Panc1 (cell line): ENCODE measurements at regions not wholly inside any gene's neighbourhood (a gene's known extent, or its start where the extent isn't known, plus 50 kb on each side); places are given as distances from the start of the nearest gene placed in this dataset.

Source experiments
- ATAC-seq: fragments of 200-7000 bp; cut with Tn5 transposase; 2 replicates; pipeline ENCODE4 v1.9.1; 2020; ENCODE audit warnings: mild to moderate bottlenecking, moderate library complexity
- BruUV-seq: library from RNA; stranded (reverse); fragments of 400-500 nt; replicated peaks from 2 replicates; lab custom pipeline; 2021; lab: Mats Ljungman, UMichigan
- CTCF ChIA-PET: fragments of 300-600 bp; sonication (Branson Sonifier 250); formaldehyde crosslinking; loops from one replicate; lab custom pipeline; 2022; ENCODE audit warnings: antibody characterized with exemption; lab: Charles Lee
- POLR2A ChIA-PET: fragments of 300-600 bp; sonication (Branson Sonifier 250); formaldehyde crosslinking; loops from one replicate; lab custom pipeline; 2022; ENCODE audit warnings: antibody characterized with exemption; lab: Charles Lee
- DNase-seq: peaks from one replicate; pipeline ENCODE4 v3.0.0-alpha.2; 2010; ENCODE audit warnings: low read depth, low spot score
- H3K27ac ChIP-seq: 2 replicates; pipeline ENCODE4 v1.5.1; 2011; ENCODE audit warnings: mild to moderate bottlenecking, low read length, inconsistent platforms
- H3K27me3 ChIP-seq: fragments of 200-500 bp; sonication (Bioruptor generic); 2 replicates; pipeline ENCODE4 v1.6.0; 2014; ENCODE audit warnings: low read length, inconsistent platforms; ENCODE audit not compliant: control insufficient read depth, insufficient read depth
- H3K36me3 ChIP-seq: fragments of 200-500 bp; sonication (Bioruptor generic); 2 replicates; pipeline ENCODE4 v1.5.1; 2014; ENCODE audit warnings: inconsistent platforms, mild to moderate bottlenecking, low read length, moderate library complexity; ENCODE audit not compliant: control insufficient read depth, insufficient read depth
- H3K4me1 ChIP-seq: 2 replicates; pipeline ENCODE4 v1.5.1; 2011; ENCODE audit warnings: inconsistent platforms, mild to moderate bottlenecking, low read length, moderate library complexity; ENCODE audit not compliant: control insufficient read depth, insufficient read depth
- H3K4me3 ChIP-seq, 2 experiments: 2 replicates each; pipeline ENCODE4 v1.5.1; 2011 to 2012; ENCODE audit warnings: low read depth in 2 of 2, low read length in 2 of 2, mild to moderate bottlenecking in 2 of 2, inconsistent platforms in 1 of 2, moderate library complexity in 1 of 2
- H3K9me3 ChIP-seq: fragments of 200-500 bp; sonication (Bioruptor generic); 2 replicates; pipeline ENCODE4 v1.5.1; 2014; ENCODE audit warnings: low read depth, mild to moderate bottlenecking, inconsistent platforms, low read length, moderate library complexity; ENCODE audit not compliant: control insufficient read depth, insufficient read depth
- CTCF ChIP-seq: fragments of 450-650 bp; IDR thresholded peaks from 2 replicates; pipeline ENCODE4 v1.5.1; 2017; ENCODE audit warnings: mild to moderate bottlenecking
- POLR2AphosphoS5 ChIP-seq: IDR thresholded peaks from 2 replicates; pipeline ENCODE4 v1.6.1; 2012; ENCODE audit warnings: mild to moderate bottlenecking, low read depth, low read length, moderate library complexity
- REST ChIP-seq, 2 experiments: IDR thresholded peaks; 2 replicates each; pipeline ENCODE4 v1.6.1; 2011 to 2012; ENCODE audit warnings: low read depth in 2 of 2, control low read depth in 1 of 2, low read length in 1 of 2, mild to moderate bottlenecking in 1 of 2, moderate library complexity in 1 of 2; ENCODE audit not compliant: insufficient read depth in 1 of 2
- SIN3A ChIP-seq: IDR thresholded peaks from 2 replicates; pipeline ENCODE4 v1.6.1; 2012; ENCODE audit warnings: low read depth, mild to moderate bottlenecking, low read length, moderate library complexity, borderline replicate concordance; ENCODE audit not compliant: insufficient read depth
- TCF7L2 ChIP-seq: IDR thresholded peaks from 2 replicates; pipeline ENCODE4 v1.6.1; 2011; ENCODE audit warnings: mild to moderate bottlenecking, low read depth, low read length, inconsistent platforms
- in situ Hi-C: cut with HindIII; loops from 2 replicates; pipeline ENCODE4 v1.10.0; 2016; ENCODE audit warnings: low sequenced_read_pairs, low pct_unique_long_range_greater_than_20kb
- intact Hi-C: fragments of 100-400 bp; cut with micrococcal nuclease; formaldehyde crosslinking; loops from one replicate; pipeline ENCODE4 v1.10.0; 2022; ENCODE audit not compliant: unreplicated experiment

- POLR2A ChIA-PET, result no interaction called here
- H3K4me1 ChIP-seq, result no peaks in the 10 kb centered on the region
- H3K9me3 ChIP-seq, result no peaks in the 10 kb centered on the region
- intact Hi-C loops, result no loop called here
- H3K4me3 ChIP-seq, result no peak overlapping the region
- no peaks in the 10 kb centered on the region for H3K36me3 ChIP-seq
- DNase-seq (no peak), ATAC-seq (no peak)
- no peak for TF ChIP-seq REST (IDR thresholded peaks at IDR 0.05; ENCODE audit: insufficient read depth in 1 of 2, low read depth in 2 of 2, low read length in 1 of 2)
- no peak for TF ChIP-seq TCF7L2
- TF ChIP-seq SIN3A, result no peak
- TF ChIP-seq POLR2AphosphoS5, result no peak
- TF ChIP-seq CTCF, result no peak
- CTCF ChIA-PET, result no interaction called here
- no peaks in the 10 kb centered on the region for H3K27me3 ChIP-seq
- BruUV-seq, result no TSS peak
- no peak overlapping the region for H3K27ac ChIP-seq
- in situ Hi-C loops, result no loop called here
Observed at GRCh38 chr14:53719536-53719935, 237.1 kb downstream of the BMP4 start.

GRCh38 chr14:53716578-53716977 is 240.0 kb downstream of the BMP4 start:
- Histone ChIP-seq H3K27me3 (no peaks in the 10 kb centered on the region), H3K36me3 (no peaks in the 10 kb centered on the region), H3K9me3 (no peaks in the 10 kb centered on the region), H3K4me1 (no peaks in the 10 kb centered on the region), H3K27ac (no peak overlapping the region), H3K4me3 (no peak overlapping the region)
- ChIA-PET POLR2A (no interaction called here), CTCF (no interaction called here)
- no TSS peak for BruUV-seq
- in situ Hi-C loops (no loop called here), intact Hi-C loops (no loop called here)
- DNase-seq (no peak), ATAC-seq (no peak)
- TF ChIP-seq REST (IDR thresholded peaks at IDR 0.05; ENCODE audit: insufficient read depth in 1 of 2, low read depth in 2 of 2, low read length in 1 of 2) (no peak), CTCF (no peak), POLR2AphosphoS5 (no peak), TCF7L2 (no peak), SIN3A (no peak)
